Gastrocnemius medialis (tissue), 4 donors: ENCODE measurements at regions not wholly inside any gene's neighbourhood (a gene's known extent, or its start where the extent isn't known, plus 50 kb on each side); places are given as distances from the start of the nearest gene placed in this dataset.

Experiments
- ATAC-seq, 2 donors: fragments of 150-250 bp; one replicate each; pipeline ENCODE4 v1.9.1; 2016
- DNase-seq, 2 donors: peaks; one replicate each; pipeline ENCODE4 v3.0.0-alpha.2; 2019
- H3K27ac ChIP-seq, 4 donors: fragments of 200-600 bp; sonication (generic); 1 replicate in 1 of 4; 2 replicates in 3 of 4; pipeline ENCODE4 v1.5.1; 2016 to 2018; ENCODE audit warnings: mild to moderate bottlenecking in 2 of 4, moderate library complexity in 1 of 4
- H3K27me3 ChIP-seq, 3 donors: fragments of 200-600 bp; sonication (generic) in 2 of 3; 1 replicate in 1 of 3; 2 replicates in 2 of 3; pipeline versions ENCODE4 v1.5.1 to v1.6.0; 2016 to 2019; ENCODE audit warnings: mild to moderate bottlenecking in 1 of 3, moderate library complexity in 1 of 3
- H3K36me3 ChIP-seq, 2 donors: fragments of 200-600 bp; sonication (generic) in 1 of 2; one replicate each; pipeline ENCODE4 v1.5.1; 2017 to 2018
- H3K4me1 ChIP-seq, 2 donors: fragments of 200-600 bp; sonication (generic) in 1 of 2; one replicate each; pipeline ENCODE4 v1.5.1; 2016 to 2017; ENCODE audit warnings: mild to moderate bottlenecking in 2 of 2
- H3K4me3 ChIP-seq, 4 donors: fragments of 200-600 bp; sonication (generic) in 3 of 4; 1 replicate in 1 of 4; 2 replicates in 3 of 4; pipeline ENCODE4 v1.5.1; 2016 to 2019; ENCODE audit warnings: mild to moderate bottlenecking in 2 of 4
- H3K9me3 ChIP-seq, 3 donors: fragments of 200-600 bp; sonication (generic) in 2 of 3; 1 replicate in 1 of 3; 2 replicates in 2 of 3; pipeline ENCODE4 v1.5.1; 2016 to 2019
- POLR2A ChIP-seq, 2 donors: fragments of 450-650 bp; IDR thresholded peaks; one replicate each; pipeline ENCODE4 v1.6.1; 2017; ENCODE audit warnings: antibody characterized with exemption in 2 of 2, mild to moderate bottlenecking in 2 of 2, moderate library complexity in 2 of 2
- in situ Hi-C, 4 donors: fragments of 200-750 bp; cut with MboI; loops; one replicate each; pipeline versions ENCODE4 v1.15.0 to v1.8.0; 2017; ENCODE audit warnings: low sequenced_read_pairs in 4 of 4
- intact Hi-C: fragments of 100-400 bp; cut with DNase I; formaldehyde crosslinking; loops from one replicate; pipeline ENCODE4 v1.15.1; 2023; ENCODE audit warnings: low total_unique reads
- TF ChIP-seq, protein P1 (sequence below), 5 experiments: fragments of 450-650 bp in 3 of 5; fragments of 200-600 bp in 2 of 5; sonication (generic) in 2 of 5; IDR thresholded peaks in 4 of 5; conservative IDR thresholded peaks in 1 of 5; 1 replicate in 4 of 5; 2 replicates in 1 of 5; pipeline ENCODE4 v1.5.1; 2016 to 2019; ENCODE audit warnings: antibody characterized with exemption in 5 of 5, mild to moderate bottlenecking in 3 of 5, moderate library complexity in 3 of 5

DNA sequence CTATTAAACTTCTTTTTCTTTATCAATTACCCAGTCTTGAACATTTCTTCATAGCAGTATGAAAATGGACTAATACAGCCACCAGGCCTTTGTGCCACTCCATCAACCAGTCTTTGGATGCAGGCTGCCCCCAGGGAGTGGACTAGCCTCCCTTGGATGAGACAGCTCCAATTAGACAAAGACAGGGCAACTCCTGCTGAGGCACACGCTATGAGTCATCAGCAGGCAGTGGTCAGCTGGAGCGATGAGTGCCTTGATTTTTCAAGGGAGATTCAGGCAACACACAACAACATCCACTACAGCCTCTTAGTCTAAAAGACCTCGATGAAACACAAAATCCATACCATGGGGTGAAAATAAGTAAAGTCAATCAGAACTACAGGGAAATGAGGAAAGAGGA lies 160.1 kb downstream of the ARRDC4 start:
- TF ChIP-seq POLR2A (IDR thresholded peaks at IDR 0.05), result no peak
- TF ChIP-seq, protein P1, sequence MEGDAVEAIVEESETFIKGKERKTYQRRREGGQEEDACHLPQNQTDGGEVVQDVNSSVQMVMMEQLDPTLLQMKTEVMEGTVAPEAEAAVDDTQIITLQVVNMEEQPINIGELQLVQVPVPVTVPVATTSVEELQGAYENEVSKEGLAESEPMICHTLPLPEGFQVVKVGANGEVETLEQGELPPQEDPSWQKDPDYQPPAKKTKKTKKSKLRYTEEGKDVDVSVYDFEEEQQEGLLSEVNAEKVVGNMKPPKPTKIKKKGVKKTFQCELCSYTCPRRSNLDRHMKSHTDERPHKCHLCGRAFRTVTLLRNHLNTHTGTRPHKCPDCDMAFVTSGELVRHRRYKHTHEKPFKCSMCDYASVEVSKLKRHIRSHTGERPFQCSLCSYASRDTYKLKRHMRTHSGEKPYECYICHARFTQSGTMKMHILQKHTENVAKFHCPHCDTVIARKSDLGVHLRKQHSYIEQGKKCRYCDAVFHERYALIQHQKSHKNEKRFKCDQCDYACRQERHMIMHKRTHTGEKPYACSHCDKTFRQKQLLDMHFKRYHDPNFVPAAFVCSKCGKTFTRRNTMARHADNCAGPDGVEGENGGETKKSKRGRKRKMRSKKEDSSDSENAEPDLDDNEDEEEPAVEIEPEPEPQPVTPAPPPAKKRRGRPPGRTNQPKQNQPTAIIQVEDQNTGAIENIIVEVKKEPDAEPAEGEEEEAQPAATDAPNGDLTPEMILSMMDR (IDR thresholded peaks at IDR 0.05 in 4 of 5, conservative IDR thresholded peaks at IDR 0.05 in 1 of 5), result no peak
- no peak overlapping the region for H3K27ac ChIP-seq
- H3K4me1 ChIP-seq, result no peaks in the 10 kb centered on the region
- intact Hi-C loops, result loop anchor here (10.0 kb wide), 1 partner anchor 64 kb away; no protein-coding TSS in a partner anchor
- in situ Hi-C loops, result no loop called here
- H3K27me3 ChIP-seq, result no peaks in the 10 kb centered on the region
- no peaks in the 10 kb centered on the region for H3K36me3 ChIP-seq
- ATAC-seq (no peak), DNase-seq (no peak)
- no peak overlapping the region for H3K4me3 ChIP-seq
- H3K9me3 ChIP-seq, result no peaks in the 10 kb centered on the region

DNA sequence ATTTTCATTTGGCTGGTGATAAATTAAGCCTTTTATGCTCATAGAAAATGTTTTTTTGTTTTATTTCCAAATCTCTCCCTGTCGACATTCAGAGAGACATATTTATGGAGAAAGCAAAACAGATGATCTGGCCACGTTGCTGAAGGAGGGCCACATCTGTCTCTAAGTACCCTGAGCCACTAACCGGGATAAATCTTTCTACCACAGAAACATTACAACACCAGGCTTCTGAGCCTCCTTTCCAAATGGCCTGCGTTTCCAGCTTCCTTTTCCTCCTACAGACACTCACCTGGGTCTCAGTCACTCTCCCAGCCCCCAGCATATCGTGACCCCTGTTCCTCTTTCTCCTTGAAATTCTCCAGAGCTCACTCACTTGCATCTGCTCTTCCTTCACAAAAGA lies 161.0 kb downstream of the ARRDC4 start:
- H3K27me3 ChIP-seq, result no peaks in the 10 kb centered on the region
- TF ChIP-seq, protein P1 (IDR thresholded peaks at IDR 0.05 in 4 of 5, conservative IDR thresholded peaks at IDR 0.05 in 1 of 5), result no peak
- TF ChIP-seq POLR2A (IDR thresholded peaks at IDR 0.05), result no peak
- H3K27ac ChIP-seq, result no peak overlapping the region
- no peak for DNase-seq
- no peaks in the 10 kb centered on the region for H3K36me3 ChIP-seq
- H3K4me3 ChIP-seq, result no peak overlapping the region
- no peak for ATAC-seq
- intact Hi-C loops (loop anchor here (10.0 kb wide), 1 partner anchor 63 kb away; no protein-coding TSS in a partner anchor), in situ Hi-C loops (no loop called here)
- H3K9me3 ChIP-seq, result no peaks in the 10 kb centered on the region
- no peaks in the 10 kb centered on the region for H3K4me1 ChIP-seq

DNA sequence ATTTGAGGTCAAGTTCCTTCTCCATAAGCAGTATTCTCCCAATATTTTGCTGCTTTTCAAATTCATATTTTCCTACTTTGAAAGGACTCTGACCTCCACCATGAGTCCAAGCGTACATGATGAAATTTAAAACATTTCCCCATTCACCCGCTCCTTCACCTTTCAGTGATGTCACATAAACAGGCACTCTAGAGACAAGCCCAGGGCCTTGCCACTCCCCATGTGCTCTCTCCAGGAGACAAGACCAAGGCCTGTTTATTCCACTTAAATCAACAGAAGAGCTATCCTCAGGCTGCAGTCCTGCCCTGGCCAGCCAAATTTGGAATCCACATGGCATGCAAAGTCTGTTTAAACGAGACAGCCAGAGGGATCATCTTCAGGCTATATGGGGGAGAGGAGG lies 161.5 kb downstream of the ARRDC4 start:
- H3K27ac ChIP-seq, result no peak overlapping the region
- intact Hi-C loops, result loop anchor here (10.0 kb wide), 1 partner anchor 63 kb away; no protein-coding TSS in a partner anchor

DNA sequence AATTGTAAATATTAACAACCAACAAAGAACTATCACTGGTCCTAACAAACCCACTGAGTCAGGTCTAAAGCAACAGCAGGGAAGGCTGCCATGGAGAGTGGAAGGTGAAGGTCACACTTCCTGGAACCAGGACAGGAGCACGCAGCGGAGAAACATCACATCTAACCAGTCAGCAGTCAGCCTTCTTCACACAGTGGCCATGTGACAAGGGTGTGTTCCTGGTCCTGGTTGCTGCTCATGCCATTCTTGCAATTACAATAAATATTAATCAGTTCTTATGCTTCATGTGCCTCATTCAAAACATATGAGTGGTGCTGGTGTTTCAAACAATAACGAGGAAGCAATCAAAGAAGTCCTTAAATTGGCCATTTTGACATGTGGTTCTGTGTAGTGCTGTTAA lies 162.8 kb downstream of the ARRDC4 start:
- Histone ChIP-seq H3K27me3 (no peaks in the 10 kb centered on the region), H3K27ac (no peak overlapping the region), H3K4me1 (no peaks in the 10 kb centered on the region), H3K9me3 (no peaks in the 10 kb centered on the region), H3K4me3 (no peak overlapping the region), H3K36me3 (no peaks in the 10 kb centered on the region)
- ATAC-seq (no peak), DNase-seq (no peak)
- intact Hi-C loops (loop anchor here (10.0 kb wide), 1 partner anchor 62 kb away; no protein-coding TSS in a partner anchor), in situ Hi-C loops (no loop called here)
- no peak for TF ChIP-seq POLR2A (IDR thresholded peaks at IDR 0.05)
- TF ChIP-seq, protein P1 (IDR thresholded peaks at IDR 0.05 in 4 of 5, conservative IDR thresholded peaks at IDR 0.05 in 1 of 5), result no peak

More for the DNA sequence above, 161.5 kb downstream of the ARRDC4 start:
- no peak overlapping the region for H3K4me3 ChIP-seq
- H3K27me3 ChIP-seq, result no peaks in the 10 kb centered on the region
- in situ Hi-C loops, result no loop called here
- no peaks in the 10 kb centered on the region for H3K36me3 ChIP-seq
- TF ChIP-seq POLR2A (IDR thresholded peaks at IDR 0.05), result no peak
- TF ChIP-seq, protein P1 (IDR thresholded peaks at IDR 0.05 in 4 of 5, conservative IDR thresholded peaks at IDR 0.05 in 1 of 5), result no peak
- H3K9me3 ChIP-seq, result no peaks in the 10 kb centered on the region
- ATAC-seq, result no peak
- H3K4me1 ChIP-seq, result no peaks in the 10 kb centered on the region
- no peak for DNase-seq

DNA sequence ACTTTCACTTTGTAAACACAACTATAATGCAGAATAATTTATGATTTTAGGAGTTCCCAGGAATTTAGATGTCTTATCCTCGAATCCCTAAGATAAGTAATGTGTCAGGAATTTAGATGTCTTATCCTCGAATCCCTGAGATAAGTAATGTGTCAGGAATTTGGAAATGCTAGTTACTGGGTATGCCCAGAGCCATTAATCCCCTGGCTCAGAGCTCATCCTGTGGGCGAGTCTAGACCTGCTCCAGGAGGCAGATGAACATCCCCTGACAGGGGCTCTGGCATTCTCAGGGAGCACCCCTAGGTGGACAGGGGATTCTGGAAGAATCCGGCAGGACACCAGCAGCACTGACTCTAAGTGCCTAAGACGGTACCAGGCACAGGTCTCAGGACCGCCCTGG lies 163.3 kb downstream of the ARRDC4 start:
- no peaks in the 10 kb centered on the region for H3K27me3 ChIP-seq
- ATAC-seq (no peak), DNase-seq (no peak)
- no peaks in the 10 kb centered on the region for H3K36me3 ChIP-seq
- H3K27ac ChIP-seq, result no peak overlapping the region
- no peaks in the 10 kb centered on the region for H3K4me1 ChIP-seq
- TF ChIP-seq, protein P1 (IDR thresholded peaks at IDR 0.05 in 4 of 5, conservative IDR thresholded peaks at IDR 0.05 in 1 of 5), result no peak
- TF ChIP-seq POLR2A (IDR thresholded peaks at IDR 0.05), result no peak
- in situ Hi-C loops (no loop called here), intact Hi-C loops (loop anchor here (10.0 kb wide), 1 partner anchor 61 kb away; no protein-coding TSS in a partner anchor)
- H3K4me3 ChIP-seq, result no peak overlapping the region
- H3K9me3 ChIP-seq, result no peaks in the 10 kb centered on the region
